ENCODE measurements at regions not wholly inside any gene's neighbourhood (a gene's known extent, or its start where the extent isn't known, plus 50 kb on each side); places are given as distances from the start of the nearest gene placed in this dataset.

DNA sequence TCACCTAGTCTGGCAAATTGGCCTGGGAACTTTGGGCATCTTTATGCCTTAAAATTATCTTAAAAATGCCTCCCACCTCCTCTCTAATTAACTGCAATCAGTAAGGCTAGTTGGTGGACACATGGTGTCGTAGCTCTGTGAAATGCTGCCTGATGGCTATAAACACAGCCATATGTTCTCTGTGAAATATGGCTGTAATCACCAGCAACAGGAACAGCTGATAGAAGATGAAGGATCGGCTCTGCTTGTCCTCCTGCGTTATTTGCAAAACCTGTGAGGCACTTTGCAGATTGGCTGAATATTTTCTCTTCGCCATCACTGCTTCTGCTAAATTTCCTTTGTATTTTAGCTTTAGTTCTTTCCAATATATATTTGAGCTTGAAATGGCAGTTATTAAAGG, 419.6 kb downstream of the RWDD3 start:
- no peaks in the 10 kb centered on the region for H3K36me3 ChIP-seq (replicated peaks in 1 of 2; ENCODE audit: control insufficient read depth in 1 of 2, insufficient read depth in 2 of 2, low read length in 1 of 2)
- CTCF ChIA-PET = interaction anchor here (0.9 to 3.9 kb wide), 5 partner anchors 14 to 367 kb away, joined by 3 to 26 read pairs (median 6); no protein-coding TSS in a partner anchor
- peak; percentile 34 for DNase-seq
- H3K9me2 ChIP-seq = no peaks in the 10 kb centered on the region
- no peak overlapping the region for H3K9ac ChIP-seq
- POLR2A ChIA-PET = interaction anchor here (0.7 to 4.5 kb wide), 8 partner anchors 11 to 406 kb away, joined by 3 to 35 read pairs (median 4); no protein-coding TSS in a partner anchor
- H3K79me2 ChIP-seq (ENCODE audit: insufficient read depth) = no peaks in the 10 kb centered on the region
- no peaks in the 10 kb centered on the region for H3K27me3 ChIP-seq (ENCODE audit: insufficient read depth)
- peak overlapping the region in 1 of 2 experiments; percentile 100; a peak in 2 of 4 replicates for H3K27ac ChIP-seq (ENCODE audit: low read depth in 2 of 2, low read length in 1 of 2)
- H2AFZ ChIP-seq (ENCODE audit: low read depth) = no peak overlapping the region
- H3K4me3 ChIP-seq (ENCODE audit: low read depth in 2 of 2, low read length in 1 of 2) = no peak overlapping the region
- H3K4me2 ChIP-seq = no peak overlapping the region
- H4K20me1 ChIP-seq (ENCODE audit: insufficient read depth) = no peaks in the 10 kb centered on the region
- H3F3A ChIP-seq (replicated peaks; ENCODE audit: insufficient read depth) = no peaks in the 10 kb centered on the region
- no peaks in the 10 kb centered on the region for H3K9me3 ChIP-seq
- 18% methylated on average over 4 of the region's 4 CpGs for WGBS (ENCODE audit: low lambda C conversion rate)
- peaks cover 0 to 31% of the 10 kb centered on the region in 2 experiments; a peak in 2 of 4 replicates for H3K4me1 ChIP-seq (ENCODE audit: control insufficient read depth in 1 of 2, insufficient read depth in 2 of 2, low read depth in 1 of 2, low read length in 1 of 2)
- TF ChIP-seq TCF12 (IDR thresholded peaks at IDR 0.05) (peak; percentile 9; the same call in 1 of the 2 replicates), TEAD4 (IDR thresholded peaks at IDR 0.05; ENCODE audit: borderline replicate concordance, insufficient read depth) (no peak), TAF1 (IDR thresholded peaks at IDR 0.05; ENCODE audit: borderline replicate concordance, low read depth, low read length) (no peak), CHD2 (IDR thresholded peaks at IDR 0.05; ENCODE audit: low read length, partially characterized antibody) (peak; percentile 79), RAD21 (IDR thresholded peaks at IDR 0.05; ENCODE audit: low read length) (peak; percentile 38), MEF2A (IDR thresholded peaks at IDR 0.05; ENCODE audit: borderline replicate concordance, low read depth) (no peak), MXI1 (IDR thresholded peaks at IDR 0.05; ENCODE audit: low read depth, low read length) (no peak), RCOR1 (IDR thresholded peaks at IDR 0.05; ENCODE audit: low read length) (peak; percentile 61; the same call in 1 of the 2 replicates), ELF1 (IDR thresholded peaks at IDR 0.05) (no peak), NRF1 (IDR thresholded peaks at IDR 0.05; ENCODE audit: low read depth, low read length) (no peak), FOXJ3 (CRISPR knock-in tag; IDR thresholded peaks at IDR 0.05) (peak; percentile 91), POLR2AphosphoS5 (IDR thresholded peaks at IDR 0.05; ENCODE audit: low read depth, low read length) (no peak), EP300 (IDR thresholded peaks at IDR 0.05; ENCODE audit: borderline replicate concordance in 1 of 2, low read depth in 1 of 2, low read length in 1 of 2) (peak in 1 of 2 experiments; percentile 95; a peak in 2 of 4 replicates), SMC3 (IDR thresholded peaks at IDR 0.05; ENCODE audit: low read depth, low read length) (no peak; the same call in 1 of the 2 replicates), FOSL2 (IDR thresholded peaks at IDR 0.05; ENCODE audit: borderline replicate concordance, low read depth) (no peak), NFIC (IDR thresholded peaks at IDR 0.05; ENCODE audit: borderline replicate concordance) (no peak), RXRA (IDR thresholded peaks at IDR 0.05; ENCODE audit: borderline replicate concordance, low read depth) (no peak), FOXM1 (IDR thresholded peaks at IDR 0.05; ENCODE audit: low read depth) (no peak), EZH2phosphoT487 (IDR thresholded peaks at IDR 0.05; ENCODE audit: borderline replicate concordance, low read depth) (no peak), YY1 (IDR thresholded peaks at IDR 0.05; ENCODE audit: low read depth) (no peak), GABPA (IDR thresholded peaks at IDR 0.05; ENCODE audit: low read depth) (no peak)
- TF ChIP-seq, protein P1, sequence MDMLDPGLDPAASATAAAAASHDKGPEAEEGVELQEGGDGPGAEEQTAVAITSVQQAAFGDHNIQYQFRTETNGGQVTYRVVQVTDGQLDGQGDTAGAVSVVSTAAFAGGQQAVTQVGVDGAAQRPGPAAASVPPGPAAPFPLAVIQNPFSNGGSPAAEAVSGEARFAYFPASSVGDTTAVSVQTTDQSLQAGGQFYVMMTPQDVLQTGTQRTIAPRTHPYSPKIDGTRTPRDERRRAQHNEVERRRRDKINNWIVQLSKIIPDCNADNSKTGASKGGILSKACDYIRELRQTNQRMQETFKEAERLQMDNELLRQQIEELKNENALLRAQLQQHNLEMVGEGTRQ (IDR thresholded peaks at IDR 0.05; ENCODE audit: borderline replicate concordance, low read depth, low read length) = no peak
- TF ChIP-seq, protein P2, sequence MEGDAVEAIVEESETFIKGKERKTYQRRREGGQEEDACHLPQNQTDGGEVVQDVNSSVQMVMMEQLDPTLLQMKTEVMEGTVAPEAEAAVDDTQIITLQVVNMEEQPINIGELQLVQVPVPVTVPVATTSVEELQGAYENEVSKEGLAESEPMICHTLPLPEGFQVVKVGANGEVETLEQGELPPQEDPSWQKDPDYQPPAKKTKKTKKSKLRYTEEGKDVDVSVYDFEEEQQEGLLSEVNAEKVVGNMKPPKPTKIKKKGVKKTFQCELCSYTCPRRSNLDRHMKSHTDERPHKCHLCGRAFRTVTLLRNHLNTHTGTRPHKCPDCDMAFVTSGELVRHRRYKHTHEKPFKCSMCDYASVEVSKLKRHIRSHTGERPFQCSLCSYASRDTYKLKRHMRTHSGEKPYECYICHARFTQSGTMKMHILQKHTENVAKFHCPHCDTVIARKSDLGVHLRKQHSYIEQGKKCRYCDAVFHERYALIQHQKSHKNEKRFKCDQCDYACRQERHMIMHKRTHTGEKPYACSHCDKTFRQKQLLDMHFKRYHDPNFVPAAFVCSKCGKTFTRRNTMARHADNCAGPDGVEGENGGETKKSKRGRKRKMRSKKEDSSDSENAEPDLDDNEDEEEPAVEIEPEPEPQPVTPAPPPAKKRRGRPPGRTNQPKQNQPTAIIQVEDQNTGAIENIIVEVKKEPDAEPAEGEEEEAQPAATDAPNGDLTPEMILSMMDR (IDR thresholded peaks at IDR 0.05) = no peak
- TF ChIP-seq, protein P3, sequence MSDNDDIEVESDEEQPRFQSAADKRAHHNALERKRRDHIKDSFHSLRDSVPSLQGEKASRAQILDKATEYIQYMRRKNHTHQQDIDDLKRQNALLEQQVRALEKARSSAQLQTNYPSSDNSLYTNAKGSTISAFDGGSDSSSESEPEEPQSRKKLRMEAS (IDR thresholded peaks at IDR 0.05; ENCODE audit: low read depth) = no peak
- TF ChIP-seq, protein P4, sequence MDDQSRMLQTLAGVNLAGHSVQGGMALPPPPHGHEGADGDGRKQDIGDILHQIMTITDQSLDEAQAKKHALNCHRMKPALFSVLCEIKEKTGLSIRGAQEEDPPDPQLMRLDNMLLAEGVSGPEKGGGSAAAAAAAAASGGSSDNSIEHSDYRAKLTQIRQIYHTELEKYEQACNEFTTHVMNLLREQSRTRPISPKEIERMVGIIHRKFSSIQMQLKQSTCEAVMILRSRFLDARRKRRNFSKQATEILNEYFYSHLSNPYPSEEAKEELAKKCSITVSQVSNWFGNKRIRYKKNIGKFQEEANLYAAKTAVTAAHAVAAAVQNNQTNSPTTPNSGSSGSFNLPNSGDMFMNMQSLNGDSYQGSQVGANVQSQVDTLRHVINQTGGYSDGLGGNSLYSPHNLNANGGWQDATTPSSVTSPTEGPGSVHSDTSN (IDR thresholded peaks at IDR 0.05) = no peak
- TF ChIP-seq, protein P5, sequence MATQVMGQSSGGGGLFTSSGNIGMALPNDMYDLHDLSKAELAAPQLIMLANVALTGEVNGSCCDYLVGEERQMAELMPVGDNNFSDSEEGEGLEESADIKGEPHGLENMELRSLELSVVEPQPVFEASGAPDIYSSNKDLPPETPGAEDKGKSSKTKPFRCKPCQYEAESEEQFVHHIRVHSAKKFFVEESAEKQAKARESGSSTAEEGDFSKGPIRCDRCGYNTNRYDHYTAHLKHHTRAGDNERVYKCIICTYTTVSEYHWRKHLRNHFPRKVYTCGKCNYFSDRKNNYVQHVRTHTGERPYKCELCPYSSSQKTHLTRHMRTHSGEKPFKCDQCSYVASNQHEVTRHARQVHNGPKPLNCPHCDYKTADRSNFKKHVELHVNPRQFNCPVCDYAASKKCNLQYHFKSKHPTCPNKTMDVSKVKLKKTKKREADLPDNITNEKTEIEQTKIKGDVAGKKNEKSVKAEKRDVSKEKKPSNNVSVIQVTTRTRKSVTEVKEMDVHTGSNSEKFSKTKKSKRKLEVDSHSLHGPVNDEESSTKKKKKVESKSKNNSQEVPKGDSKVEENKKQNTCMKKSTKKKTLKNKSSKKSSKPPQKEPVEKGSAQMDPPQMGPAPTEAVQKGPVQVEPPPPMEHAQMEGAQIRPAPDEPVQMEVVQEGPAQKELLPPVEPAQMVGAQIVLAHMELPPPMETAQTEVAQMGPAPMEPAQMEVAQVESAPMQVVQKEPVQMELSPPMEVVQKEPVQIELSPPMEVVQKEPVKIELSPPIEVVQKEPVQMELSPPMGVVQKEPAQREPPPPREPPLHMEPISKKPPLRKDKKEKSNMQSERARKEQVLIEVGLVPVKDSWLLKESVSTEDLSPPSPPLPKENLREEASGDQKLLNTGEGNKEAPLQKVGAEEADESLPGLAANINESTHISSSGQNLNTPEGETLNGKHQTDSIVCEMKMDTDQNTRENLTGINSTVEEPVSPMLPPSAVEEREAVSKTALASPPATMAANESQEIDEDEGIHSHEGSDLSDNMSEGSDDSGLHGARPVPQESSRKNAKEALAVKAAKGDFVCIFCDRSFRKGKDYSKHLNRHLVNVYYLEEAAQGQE (IDR thresholded peaks at IDR 0.05; ENCODE audit: low read depth, low read length) = no peak
- TF ChIP-seq, protein P6, sequence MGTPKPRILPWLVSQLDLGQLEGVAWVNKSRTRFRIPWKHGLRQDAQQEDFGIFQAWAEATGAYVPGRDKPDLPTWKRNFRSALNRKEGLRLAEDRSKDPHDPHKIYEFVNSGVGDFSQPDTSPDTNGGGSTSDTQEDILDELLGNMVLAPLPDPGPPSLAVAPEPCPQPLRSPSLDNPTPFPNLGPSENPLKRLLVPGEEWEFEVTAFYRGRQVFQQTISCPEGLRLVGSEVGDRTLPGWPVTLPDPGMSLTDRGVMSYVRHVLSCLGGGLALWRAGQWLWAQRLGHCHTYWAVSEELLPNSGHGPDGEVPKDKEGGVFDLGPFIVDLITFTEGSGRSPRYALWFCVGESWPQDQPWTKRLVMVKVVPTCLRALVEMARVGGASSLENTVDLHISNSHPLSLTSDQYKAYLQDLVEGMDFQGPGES (IDR thresholded peaks at IDR 0.05; ENCODE audit: low read depth, low read length) = no peak

Data from SK-N-SH (cell line).